Activated CD4-positive, alpha-beta T cell treated with anti-CD3 and anti-CD28 coated beads, Interleukin-2, amount 10 ng/mL, durations not matched to agents 7 days and 5 days (primary cell): ENCODE measurements at regions not wholly inside any gene's neighbourhood (a gene's known extent, or its start where the extent isn't known, plus 50 kb on each side); places are given as distances from the start of the nearest gene placed in this dataset.
A peak's percentile ranks its signal among the peaks of the same experiment; 100 is the strongest.
"Not testable (repeated sequence)": the region's sequence is repeated elsewhere in the genome, so short reads cannot be mapped to it uniquely, and the experiment has no call there.

Experiments
- CTCF ChIA-PET: fragments of 350-600 bp; sonication (Branson Sonifier 250); formaldehyde crosslinking; loops from one replicate; lab custom pipeline; 2021; ENCODE audit warnings: antibody characterized with exemption; lab: Charles Lee
- POLR2A ChIA-PET: fragments of 350-600 bp; sonication (Branson Sonifier 250); formaldehyde crosslinking; loops from one replicate; lab custom pipeline; 2021; ENCODE audit warnings: antibody characterized with exemption; lab: Charles Lee
- DNase-seq: peaks from one replicate; pipeline ENCODE4 v3.0.0-alpha.2; 2020
- H3K27ac Mint-ChIP-seq: one replicate; pipeline ENCODE4 v1.8.0; 2021; ENCODE audit warnings: mild to moderate bottlenecking, moderate library complexity, mixed read lengths
- H3K27me3 Mint-ChIP-seq: one replicate; pipeline ENCODE4 v1.8.0; 2021; ENCODE audit warnings: mixed read lengths
- H3K36me3 Mint-ChIP-seq: one replicate; pipeline ENCODE4 v1.8.0; 2021; ENCODE audit warnings: low read depth, mixed read lengths
- H3K4me1 Mint-ChIP-seq: one replicate; pipeline ENCODE4 v1.8.0; 2021; ENCODE audit warnings: mixed read lengths
- H3K4me3 Mint-ChIP-seq: one replicate; pipeline ENCODE4 v1.8.0; 2021; ENCODE audit warnings: mild to moderate bottlenecking, moderate library complexity, mixed read lengths
- H3K9me3 Mint-ChIP-seq: one replicate; pipeline ENCODE4 v1.8.0; 2021; ENCODE audit warnings: mixed read lengths

DNA sequence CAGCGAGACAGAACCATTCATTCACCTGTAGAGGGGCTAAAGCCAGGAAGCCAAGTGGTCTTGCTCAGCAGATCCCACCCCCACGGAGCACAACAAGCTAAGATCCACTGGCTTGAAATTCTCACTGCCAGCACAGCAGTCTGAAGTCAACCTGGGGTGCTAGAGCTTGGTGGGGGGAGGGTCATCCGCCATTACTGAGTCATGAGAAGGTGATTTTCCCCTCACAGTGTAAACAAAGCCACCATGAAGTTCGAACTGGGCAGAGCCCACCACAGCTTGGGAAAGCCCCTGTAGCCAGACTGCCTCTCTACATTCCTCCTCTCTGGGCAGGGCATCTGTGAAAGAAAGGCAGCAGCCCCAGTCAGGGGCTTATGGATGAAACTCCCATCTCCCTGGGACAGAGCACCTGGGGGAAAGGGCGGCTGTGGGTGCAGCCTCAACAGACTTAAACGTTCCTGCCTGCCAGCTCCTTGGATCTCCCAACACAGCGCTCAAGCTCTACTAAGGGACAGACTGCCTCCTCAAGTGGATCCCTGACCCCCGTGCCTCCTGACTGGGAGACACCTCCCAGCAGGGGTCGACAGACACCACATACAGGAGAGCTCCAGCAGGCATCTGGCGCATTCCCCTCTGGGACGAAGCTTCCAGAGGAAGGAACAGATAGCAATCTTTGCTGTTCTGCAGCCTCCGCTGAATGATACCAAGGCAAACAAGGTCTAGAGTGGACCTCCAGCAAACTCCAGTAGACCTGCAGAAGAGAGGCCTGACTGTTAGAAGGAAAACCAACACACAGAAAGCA lies 179.0 kb upstream of the KLF7 start:
- POLR2A ChIA-PET, H3K4me3 Mint-ChIP-seq, DNase-seq, H3K27me3 Mint-ChIP-seq, H3K27ac Mint-ChIP-seq, H3K36me3 Mint-ChIP-seq, H3K4me1 Mint-ChIP-seq: not testable (repeated sequence)
- CTCF ChIA-PET: interaction anchor here (0.8 to 1.8 kb wide), 3 partner anchors 8 to 12 kb away, joined by 3 to 4 read pairs (median 3); no protein-coding TSS in a partner anchor
- peaks cover 16% of the 10 kb centered on the region for H3K9me3 Mint-ChIP-seq

DNA sequence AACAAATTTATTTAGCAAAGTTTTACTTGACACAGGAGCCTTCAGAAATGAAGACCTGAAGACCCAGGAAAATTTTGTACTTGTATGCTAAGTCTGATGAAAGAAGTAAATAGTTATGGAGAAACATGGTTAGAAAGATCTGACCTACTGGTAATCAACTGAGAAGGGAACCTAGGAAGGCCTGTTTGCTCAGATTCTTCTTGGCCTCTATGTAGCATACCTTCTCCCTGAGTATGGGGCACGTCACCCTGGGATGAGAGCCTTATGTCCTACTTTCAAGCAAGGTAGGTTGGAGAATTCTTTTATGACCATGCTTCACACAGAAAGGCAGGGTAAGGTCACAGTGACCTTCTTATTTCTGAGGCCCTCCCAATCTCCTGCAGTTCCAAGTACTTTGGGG lies 178.6 kb upstream of the CREB1 start:
- POLR2A ChIA-PET: no interaction called here
- Mint-ChIP-seq H3K36me3 (peaks cover 2% of the 10 kb centered on the region), H3K4me3 (no peak overlapping the region), H3K27me3 (no peaks in the 10 kb centered on the region), H3K27ac (no peak overlapping the region), H3K9me3 (peaks cover 11% of the 10 kb centered on the region), H3K4me1 (peaks cover 10% of the 10 kb centered on the region)
- CTCF ChIA-PET: no interaction called here
- no peak for DNase-seq

DNA sequence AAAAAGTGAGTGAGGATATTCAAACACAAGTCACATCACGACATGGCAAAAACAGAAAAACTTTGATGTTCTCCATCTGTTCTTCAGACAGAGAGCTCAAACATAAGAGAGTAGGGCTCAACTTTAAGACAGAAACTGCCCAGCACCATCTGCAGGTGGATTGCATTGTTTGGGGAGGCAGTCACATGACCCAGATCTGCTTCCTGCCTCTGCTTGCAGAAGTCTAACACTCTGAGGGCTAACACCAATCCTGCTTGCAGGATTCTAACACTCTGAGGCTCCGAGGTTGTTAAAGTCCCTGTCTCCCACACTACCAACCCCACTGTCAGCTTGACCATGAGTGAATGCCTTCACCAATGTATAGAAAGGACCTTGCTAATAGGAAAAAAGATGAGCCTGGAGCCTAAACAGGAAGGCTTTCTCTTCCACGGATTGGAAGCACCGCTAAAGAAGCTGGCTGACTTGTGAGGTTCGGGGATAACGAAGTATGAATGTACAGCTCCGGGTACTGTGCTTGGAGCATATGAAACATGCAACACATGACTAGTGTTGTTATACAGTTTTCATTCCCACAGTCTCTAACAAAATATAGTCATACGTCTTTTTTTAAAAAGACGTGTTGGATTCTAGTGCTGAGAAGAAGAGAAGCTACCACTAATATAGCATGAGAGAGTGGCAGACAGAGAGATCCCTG lies 176.6 kb upstream of the CREB1 start:
- Mint-ChIP-seq H3K36me3 (no peaks in the 10 kb centered on the region), H3K4me1 (peaks cover 10% of the 10 kb centered on the region), H3K4me3 (no peak overlapping the region), H3K9me3 (peaks cover 3% of the 10 kb centered on the region), H3K27me3 (no peaks in the 10 kb centered on the region), H3K27ac (no peak overlapping the region)
- CTCF ChIA-PET: interaction anchor here (0.6 to 1.8 kb wide), 6 partner anchors 9 to 115 kb away, joined by 3 to 8 read pairs (median 4); no protein-coding TSS in a partner anchor
- peak; percentile 50 for DNase-seq
- POLR2A ChIA-PET: no interaction called here

DNA sequence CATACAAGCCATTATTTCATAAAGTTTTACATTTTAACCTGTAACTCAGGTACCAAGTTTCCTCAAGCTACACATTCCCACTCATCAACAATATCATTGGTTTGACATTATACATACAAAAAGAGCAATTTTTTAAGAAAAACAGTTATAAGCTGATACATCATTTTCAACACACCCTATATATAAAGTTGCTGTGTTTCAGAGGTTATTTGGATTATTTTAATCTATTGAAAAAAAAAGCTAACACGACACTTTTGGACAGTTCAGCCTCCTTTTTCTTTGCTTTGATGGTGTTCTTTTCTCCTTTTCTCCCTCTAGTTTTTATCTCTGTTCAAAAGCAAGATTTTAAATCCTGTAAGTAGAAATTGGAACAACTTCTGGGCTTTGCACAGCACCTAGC lies 175.9 kb upstream of the CREB1 start:
- Mint-ChIP-seq H3K9me3 (no peaks in the 10 kb centered on the region), H3K36me3 (no peaks in the 10 kb centered on the region), H3K4me1 (peaks cover 10% of the 10 kb centered on the region), H3K4me3 (no peak overlapping the region), H3K27ac (no peak overlapping the region), H3K27me3 (no peaks in the 10 kb centered on the region)
- POLR2A ChIA-PET: no interaction called here
- DNase-seq: no peak
- CTCF ChIA-PET: interaction anchor here (0.6 to 1.8 kb wide), 5 partner anchors 12 to 114 kb away, joined by 3 to 8 read pairs (median 4); no protein-coding TSS in a partner anchor

DNA sequence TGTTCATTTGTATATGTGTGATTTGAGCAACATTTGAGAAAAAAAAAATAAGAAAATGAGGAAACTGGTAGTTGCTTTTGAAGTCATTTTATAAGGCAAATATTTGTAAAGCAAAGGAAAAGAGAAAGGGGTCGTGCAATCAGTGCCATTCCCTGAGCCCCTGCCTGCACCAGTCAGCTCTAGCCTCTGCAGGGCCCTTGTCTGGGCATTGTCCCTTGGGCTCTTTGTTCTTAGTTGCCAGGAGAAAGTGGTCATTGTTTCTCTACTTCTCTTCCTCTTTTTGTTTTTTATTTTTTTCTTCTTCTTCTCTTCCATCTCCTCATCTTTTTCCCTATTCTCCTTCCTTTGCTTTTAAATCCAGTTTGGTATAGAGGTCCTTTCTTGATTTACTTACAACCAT lies 175.3 kb upstream of the CREB1 start:
- CTCF ChIA-PET: no interaction called here
- H3K27ac Mint-ChIP-seq: no peak overlapping the region

DNA sequence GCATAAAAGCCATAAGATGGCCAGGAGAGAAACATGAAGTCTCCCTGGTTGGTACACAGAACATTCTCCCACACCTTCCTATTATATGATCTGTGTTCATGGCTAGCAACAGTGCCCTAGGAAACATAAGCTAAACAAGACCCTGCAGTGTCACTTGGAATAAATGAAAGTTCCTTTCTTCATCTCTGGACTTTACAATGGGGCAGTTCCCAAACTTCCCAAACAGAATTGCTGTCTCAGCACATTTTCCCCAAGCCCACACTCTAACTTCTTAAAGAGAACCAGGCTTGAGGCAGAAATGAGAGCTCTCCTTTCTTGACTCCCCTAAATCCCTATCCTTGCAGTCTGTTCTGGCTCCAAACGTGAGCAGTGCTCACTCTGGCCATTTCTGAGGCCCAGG lies 173.2 kb upstream of the CREB1 start:
- H3K27me3 Mint-ChIP-seq: no peaks in the 10 kb centered on the region
- H3K36me3 Mint-ChIP-seq: no peaks in the 10 kb centered on the region
- CTCF ChIA-PET: interaction anchor here (1.3 kb wide), 1 partner anchor 12 kb away, joined by 3 read pairs; no protein-coding TSS in a partner anchor
- peaks cover 2% of the 10 kb centered on the region for H3K9me3 Mint-ChIP-seq
- no peak for DNase-seq
- POLR2A ChIA-PET: no interaction called here
- H3K4me1 Mint-ChIP-seq: peaks cover 10% of the 10 kb centered on the region
- no peak overlapping the region for H3K27ac Mint-ChIP-seq
- H3K4me3 Mint-ChIP-seq: no peak overlapping the region

More for the DNA sequence above, 175.3 kb upstream of the CREB1 start:
- Mint-ChIP-seq H3K36me3 (no peaks in the 10 kb centered on the region), H3K9me3 (no peaks in the 10 kb centered on the region), H3K27me3 (no peaks in the 10 kb centered on the region), H3K4me3 (no peak overlapping the region), H3K4me1 (peaks cover 10% of the 10 kb centered on the region)
- POLR2A ChIA-PET: no interaction called here
- no peak for DNase-seq

DNA sequence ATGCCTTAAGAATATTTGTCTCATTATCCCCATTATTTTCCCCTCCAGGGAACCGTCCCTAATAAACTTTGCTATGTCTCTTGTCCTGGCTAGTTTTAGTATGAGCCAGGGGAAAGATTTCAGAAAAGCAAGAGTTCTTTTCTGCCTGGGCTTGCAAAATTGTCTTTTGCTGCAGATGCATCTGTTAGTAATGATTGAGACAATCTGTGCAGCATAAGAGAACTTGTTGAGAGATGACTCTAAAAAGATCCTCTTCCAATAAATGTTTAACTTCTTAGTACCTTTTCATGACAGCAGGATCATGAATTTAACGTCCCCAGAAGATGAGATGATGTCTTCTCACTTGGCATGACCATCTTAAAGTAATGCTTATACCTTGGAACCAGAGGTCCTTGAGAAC lies 172.5 kb upstream of the CREB1 start:
- Mint-ChIP-seq H3K27me3 (no peaks in the 10 kb centered on the region), H3K36me3 (no peaks in the 10 kb centered on the region), H3K4me3 (no peak overlapping the region), H3K27ac (no peak overlapping the region), H3K9me3 (peaks cover 5% of the 10 kb centered on the region), H3K4me1 (peaks cover 10% of the 10 kb centered on the region)
- DNase-seq: no peak
- ChIA-PET CTCF (no interaction called here), POLR2A (no interaction called here)

DNA sequence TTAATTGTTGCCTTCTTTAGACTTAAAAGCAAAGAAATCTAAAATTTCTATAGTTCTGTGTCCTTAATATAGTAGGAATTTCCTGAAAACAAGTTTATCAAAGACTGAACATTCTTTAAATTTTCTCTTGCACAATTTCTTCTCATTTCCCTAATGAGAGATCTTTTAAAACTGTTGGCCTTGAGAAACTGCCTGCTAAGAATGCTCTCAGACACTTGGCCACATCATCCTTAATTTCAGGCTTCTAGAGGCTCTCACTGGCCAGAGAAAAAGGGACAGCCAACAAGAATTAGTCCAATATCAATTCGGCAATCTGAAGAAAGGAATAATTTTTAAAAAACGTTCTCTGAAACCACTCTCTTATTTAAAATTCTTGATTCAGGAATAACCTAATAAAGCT lies 167.0 kb upstream of the CREB1 start:
- peaks cover 5% of the 10 kb centered on the region for H3K9me3 Mint-ChIP-seq
- no peaks in the 10 kb centered on the region for H3K4me1 Mint-ChIP-seq
- no peak overlapping the region for H3K4me3 Mint-ChIP-seq
- H3K27me3 Mint-ChIP-seq: peaks cover 1% of the 10 kb centered on the region
- no peaks in the 10 kb centered on the region for H3K36me3 Mint-ChIP-seq
- H3K27ac Mint-ChIP-seq: no peak overlapping the region
- DNase-seq: no peak
- ChIA-PET CTCF (no interaction called here), POLR2A (no interaction called here)

DNA sequence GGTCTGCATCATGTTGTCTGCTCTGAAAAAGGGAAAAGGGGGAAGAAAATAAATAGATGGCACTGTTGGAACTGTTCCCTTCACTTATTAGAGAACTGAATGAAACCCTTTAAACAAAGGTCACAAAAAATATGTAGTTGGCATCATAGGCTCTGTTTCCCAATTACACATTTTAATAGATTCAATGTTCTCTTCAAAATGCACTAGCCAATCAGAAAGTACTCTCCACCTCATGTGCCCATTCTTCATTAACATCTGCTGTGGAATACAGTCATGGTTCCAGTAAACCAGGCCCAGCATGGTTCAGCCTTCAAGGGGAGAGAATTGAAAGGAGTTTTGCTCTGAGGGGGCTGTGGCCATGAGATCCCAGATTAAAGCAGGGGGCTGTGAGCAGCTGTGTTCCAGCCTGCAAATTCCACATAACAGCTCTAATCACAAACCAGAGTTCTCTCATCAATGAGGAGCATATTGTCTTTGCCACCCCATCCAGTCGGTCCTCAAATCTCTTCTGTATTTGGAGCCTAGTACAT lies 165.9 kb upstream of the CREB1 start:
- H3K27me3 Mint-ChIP-seq: peaks cover 1% of the 10 kb centered on the region
- DNase-seq: no peak
- ChIA-PET POLR2A (no interaction called here), CTCF (interaction anchor here (0.9 kb wide), 1 partner anchor 115 kb away, joined by 3 read pairs; no protein-coding TSS in a partner anchor)
- no peak overlapping the region for H3K4me3 Mint-ChIP-seq
- no peak overlapping the region for H3K27ac Mint-ChIP-seq
- H3K9me3 Mint-ChIP-seq: peaks cover 5% of the 10 kb centered on the region
- no peaks in the 10 kb centered on the region for H3K36me3 Mint-ChIP-seq
- H3K4me1 Mint-ChIP-seq: no peaks in the 10 kb centered on the region

DNA sequence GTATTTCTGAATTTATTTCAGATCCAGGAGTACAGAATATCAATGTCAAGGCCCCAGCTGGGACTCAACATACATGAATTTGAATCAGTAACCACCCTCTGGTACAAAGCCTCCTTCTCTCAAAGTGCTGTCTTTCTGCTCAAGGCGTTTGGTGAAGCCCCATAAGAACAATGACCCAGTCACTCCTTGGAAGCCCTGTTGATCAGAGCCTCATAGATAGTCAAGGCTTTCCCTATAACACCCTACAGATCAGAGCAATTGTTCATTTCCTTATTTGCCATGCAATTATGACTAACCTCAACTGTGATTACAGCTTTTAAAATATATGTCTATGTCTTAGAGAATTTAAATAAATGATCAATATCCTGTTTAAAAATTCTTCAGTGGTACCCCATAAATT lies 159.1 kb upstream of the CREB1 start:
- Mint-ChIP-seq H3K4me1 (no peaks in the 10 kb centered on the region), H3K36me3 (no peaks in the 10 kb centered on the region), H3K27ac (no peak overlapping the region), H3K9me3 (peaks cover 13% of the 10 kb centered on the region), H3K27me3 (no peaks in the 10 kb centered on the region), H3K4me3 (no peak overlapping the region)
- ChIA-PET CTCF (interaction anchor here (1.2 kb wide), 1 partner anchor 19 kb away, joined by 3 read pairs; no protein-coding TSS in a partner anchor), POLR2A (no interaction called here)
- no peak for DNase-seq

DNA sequence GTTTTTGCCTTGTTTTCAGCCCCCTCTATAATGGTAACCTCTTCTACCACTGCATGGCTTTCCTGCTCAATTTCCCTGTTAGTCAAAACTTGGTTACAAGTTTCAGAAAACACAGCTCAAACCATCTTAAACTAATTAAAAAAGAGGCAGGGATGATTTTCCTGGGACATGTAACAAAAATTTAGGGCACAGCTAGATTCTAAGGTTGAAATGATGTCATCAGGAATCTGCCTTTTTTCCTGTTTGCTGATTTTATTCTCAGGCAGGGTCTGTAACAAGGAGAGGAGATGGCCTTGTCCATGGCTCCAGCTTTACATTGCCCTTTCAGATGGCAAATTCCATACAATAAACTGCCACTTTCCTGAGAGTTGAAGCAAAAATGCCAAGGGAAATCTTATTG lies 157.9 kb upstream of the CREB1 start:
- CTCF ChIA-PET: interaction anchor here (1.2 kb wide), 1 partner anchor 20 kb away, joined by 3 read pairs; no protein-coding TSS in a partner anchor
- no peak for DNase-seq
- Mint-ChIP-seq H3K27me3 (no peaks in the 10 kb centered on the region), H3K4me1 (no peaks in the 10 kb centered on the region), H3K36me3 (no peaks in the 10 kb centered on the region), H3K9me3 (peaks cover 14% of the 10 kb centered on the region), H3K27ac (no peak overlapping the region), H3K4me3 (no peak overlapping the region)
- POLR2A ChIA-PET: no interaction called here

DNA sequence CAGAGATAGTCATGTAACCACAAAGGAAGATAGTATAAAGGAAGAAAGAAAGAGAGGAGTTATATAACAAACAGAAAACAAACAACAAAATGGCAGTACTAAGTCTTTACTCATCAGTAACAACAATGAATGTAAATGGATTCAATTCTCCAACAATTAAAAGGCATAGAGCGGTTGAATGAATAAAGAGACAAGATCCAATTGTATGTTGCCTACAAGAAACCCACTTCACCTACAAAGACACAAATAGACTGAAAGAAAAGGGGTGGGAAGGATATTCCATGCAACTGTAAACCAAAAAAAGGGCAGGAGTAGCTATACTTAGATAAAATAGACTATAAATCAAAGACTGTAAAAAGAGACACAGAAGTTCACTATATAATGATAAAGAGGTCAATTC lies 157.3 kb upstream of the CREB1 start:
- H3K36me3 Mint-ChIP-seq: no peaks in the 10 kb centered on the region
- peaks cover 18% of the 10 kb centered on the region for H3K9me3 Mint-ChIP-seq
- no peaks in the 10 kb centered on the region for H3K27me3 Mint-ChIP-seq
- no peak overlapping the region for H3K4me3 Mint-ChIP-seq
- no peak overlapping the region for H3K27ac Mint-ChIP-seq
- H3K4me1 Mint-ChIP-seq: no peaks in the 10 kb centered on the region
- ChIA-PET CTCF (no interaction called here), POLR2A (no interaction called here)
- no peak for DNase-seq
